Cardiac fibroblast (primary cell): ENCODE measurements at regions not wholly inside any gene's neighbourhood (a gene's known extent, or its start where the extent isn't known, plus 50 kb on each side); places are given as distances from the start of the nearest gene placed in this dataset.

Source experiments
- DNase-seq, 2 donors: peaks; one replicate each; pipeline versions ENCODE4 v3.0.0 to v3.0.0-alpha.2; 2010; ENCODE audit warnings: low read depth in 2 of 2
- H3K4me3 ChIP-seq, 2 donors: replicated peaks in 1 of 2; 1 replicate in 1 of 2; 2 replicates in 1 of 2; pipeline ENCODE4 v1.5.1; 2011; ENCODE audit warnings: low read depth in 2 of 2, low read length in 2 of 2, mild to moderate bottlenecking in 2 of 2, moderate library complexity in 1 of 2
- CTCF ChIP-seq: IDR thresholded peaks from one replicate; pipeline ENCODE4 v1.5.1; 2011; ENCODE audit warnings: low read depth, mild to moderate bottlenecking, low read length, inconsistent platforms

GRCh38 chr12:116431677-116432300 lies 127.4 kb upstream of the MAP1LC3B2 start:
- no peak for TF ChIP-seq CTCF
- H3K4me3 ChIP-seq, result no peak overlapping the region
- DNase-seq, result no peak

DNA sequence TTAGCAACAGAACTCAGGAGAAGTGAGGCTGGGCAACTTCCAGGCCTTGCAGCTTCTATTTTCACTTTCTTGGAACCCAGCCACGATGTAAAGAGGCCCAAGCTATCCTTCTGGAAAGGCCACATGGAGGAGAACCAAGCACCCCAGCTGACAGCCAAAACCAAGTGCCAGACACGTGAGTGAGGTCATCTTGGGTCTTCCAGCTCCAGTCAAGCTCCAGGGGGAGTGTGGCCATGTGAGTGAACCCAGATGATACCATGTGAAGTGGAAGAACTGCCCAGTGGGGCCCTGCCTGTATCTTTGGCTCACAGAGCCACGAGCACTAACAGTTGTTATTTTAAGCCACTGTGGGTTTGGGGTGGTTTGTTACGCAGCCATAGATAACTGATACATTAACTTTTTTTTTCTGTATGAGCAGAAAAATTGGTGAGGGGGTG lies 126.8 kb upstream of the MAP1LC3B2 start:
- no peak overlapping the region for H3K4me3 ChIP-seq
- no peak for TF ChIP-seq CTCF
- DNase-seq, result peak; percentile 38 to 97

DNA sequence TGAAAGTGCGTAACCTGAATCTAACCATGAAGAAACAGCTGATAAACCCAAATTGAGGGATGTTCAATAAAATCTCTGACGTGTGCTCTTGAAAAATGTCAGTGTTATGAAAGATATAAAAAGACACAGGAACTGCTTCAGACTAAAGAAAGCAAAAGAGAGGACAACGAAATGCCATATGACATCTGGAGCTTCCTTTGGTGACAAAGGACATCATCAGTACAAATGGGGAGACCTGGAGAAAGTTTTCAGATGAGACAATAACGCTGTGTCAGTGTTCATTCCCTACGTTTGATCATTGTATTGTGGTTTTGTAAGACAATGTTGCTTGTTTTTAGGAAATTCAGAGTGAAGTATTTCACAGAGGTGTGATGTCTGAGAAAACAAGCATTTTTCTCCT lies 125.9 kb upstream of the MAP1LC3B2 start:
- no peak for TF ChIP-seq CTCF
- no peak for DNase-seq
- H3K4me3 ChIP-seq, result no peak overlapping the region

DNA sequence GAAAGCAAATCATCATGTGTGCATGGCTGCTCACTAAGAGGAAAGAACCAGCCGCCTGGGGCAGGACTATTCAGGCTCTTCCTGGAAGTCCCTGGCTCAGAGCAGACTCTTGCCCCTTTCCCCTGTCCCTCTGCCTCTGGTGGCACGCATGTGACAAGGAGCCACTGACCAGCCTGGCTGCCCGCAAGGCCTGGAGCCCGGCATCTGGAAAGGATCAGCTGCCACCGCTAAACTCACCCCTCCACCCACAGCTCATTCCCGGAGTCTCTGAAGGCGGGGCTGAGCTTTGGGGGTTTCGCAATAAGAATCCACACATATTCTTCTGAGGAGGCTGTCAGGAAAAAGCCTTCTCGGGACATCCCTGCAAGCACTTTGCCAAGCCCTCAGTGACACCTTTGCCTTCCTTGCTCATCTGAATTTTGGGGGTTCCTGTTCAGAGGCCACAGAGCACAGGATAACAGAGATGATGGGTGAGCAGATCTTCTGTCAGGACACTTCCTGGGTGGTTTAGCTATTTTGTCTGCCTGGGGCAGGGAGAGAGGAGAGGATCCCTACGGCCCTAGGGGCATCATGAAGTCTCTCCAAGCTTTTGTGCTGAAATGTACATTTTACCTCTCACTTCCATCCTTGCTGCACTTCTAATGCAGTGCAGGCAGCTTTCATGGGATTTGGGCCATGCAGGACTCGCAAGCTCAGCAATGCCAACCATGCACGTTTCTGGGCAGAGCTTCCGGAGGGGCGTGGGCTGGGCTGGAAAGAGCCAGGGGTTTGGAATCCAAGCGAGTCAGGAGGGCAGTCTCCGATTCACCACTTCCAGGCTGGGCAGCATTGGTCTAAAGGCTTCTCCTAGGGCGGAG lies 124.8 kb upstream of the MAP1LC3B2 start:
- peak; percentile 88 to 96 for DNase-seq
- H3K4me3 ChIP-seq, result peak overlapping the region; percentile 13 to 31
- no peak for TF ChIP-seq CTCF

- no peak overlapping the region for H3K4me3 ChIP-seq
- no peak for TF ChIP-seq CTCF
- DNase-seq, result no peak
These were observed 123.2 kb upstream of the MAP1LC3B2 start for GRCh38 chr12:116435984-116436383.

DNA sequence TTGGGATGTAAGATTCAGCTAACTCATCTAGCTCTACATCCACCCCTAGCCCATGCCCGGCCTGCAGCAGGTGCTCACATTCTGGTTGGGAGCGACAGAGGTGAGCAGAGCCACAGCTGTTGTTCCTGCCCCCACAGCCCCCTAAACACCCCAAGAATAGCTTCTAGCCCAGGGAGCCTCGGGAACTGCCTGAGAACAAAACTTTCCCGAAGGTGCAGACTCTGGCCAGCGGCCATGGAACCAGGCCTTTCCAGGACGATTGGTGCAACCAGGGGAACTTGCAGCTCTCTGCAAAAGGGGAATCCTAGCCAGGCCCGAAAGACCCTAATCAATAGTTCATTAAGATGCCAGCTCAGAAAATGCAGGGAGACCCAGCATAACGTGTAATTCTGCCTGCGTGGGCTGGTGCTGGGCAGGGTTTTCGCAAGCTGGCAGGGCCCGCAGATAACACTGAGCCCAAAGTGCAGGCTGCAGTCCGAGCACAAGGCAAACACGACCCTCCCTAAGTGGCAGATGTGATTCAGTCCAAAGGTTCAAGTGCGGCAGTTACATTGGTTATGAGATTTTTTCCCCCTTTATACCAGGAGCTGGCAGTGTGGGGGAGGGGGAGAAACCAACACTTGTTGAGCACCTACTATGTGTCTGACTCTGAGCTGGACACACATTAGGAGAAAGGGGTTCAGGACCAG lies 122.5 kb upstream of the MAP1LC3B2 start:
- no peak for DNase-seq
- no peak overlapping the region for H3K4me3 ChIP-seq
- TF ChIP-seq CTCF, result no peak
